A549 (cell line): ENCODE measurements at regions not wholly inside any gene's neighbourhood (a gene's known extent, or its start where the extent isn't known, plus 50 kb on each side); places are given as distances from the start of the nearest gene placed in this dataset.

Experiments used
- CHD2 ChIP-seq: fragments of 150-350 bp; IDR thresholded peaks from 2 replicates; pipeline ENCODE4 v1.6.1; 2014; ENCODE audit warnings: low read length; ENCODE audit not compliant: partially characterized antibody
- EHMT2 ChIP-seq: fragments of 200-600 bp; sonication (generic); IDR thresholded peaks from 2 replicates; pipeline ENCODE4 v1.6.1; 2016; ENCODE audit warnings: antibody characterized with exemption, low read depth, mild to moderate bottlenecking, moderate library complexity
- EP300 ChIP-seq, 2 experiments: fragments of >200 bp; sonication (Bioruptor Twin); formaldehyde crosslinking; IDR thresholded peaks; 2 replicates in 1 of 2; 3 replicates in 1 of 2; pipeline ENCODE4 v1.6.1; 2016 to 2017
- ESRRA ChIP-seq: fragments of 150-350 bp; IDR thresholded peaks from 2 replicates; pipeline ENCODE4 v1.6.1; 2014; ENCODE audit warnings: mild to moderate bottlenecking, low read length, borderline replicate concordance
- HDAC2 ChIP-seq: fragments of 200-600 bp; sonication (generic); IDR thresholded peaks from 2 replicates; pipeline ENCODE4 v1.6.1; 2016
- JUN ChIP-seq, 2 experiments: fragments of >200 bp; sonication (Bioruptor Twin); formaldehyde crosslinking; IDR thresholded peaks; 2 replicates in 1 of 2; 3 replicates in 1 of 2; pipeline ENCODE4 v1.6.1; 2016 to 2017
- NR3C1 ChIP-seq: fragments of >200 bp; sonication (Bioruptor Twin); formaldehyde crosslinking; IDR thresholded peaks from 3 replicates; pipeline ENCODE4 v1.6.1; 2017
- PHF8 ChIP-seq: fragments of 200-600 bp; sonication (generic); IDR thresholded peaks from 2 replicates; pipeline ENCODE4 v1.6.1; 2016; ENCODE audit warnings: low read depth, mild to moderate bottlenecking, antibody characterized with exemption, moderate library complexity, borderline replicate concordance
- POLR2A ChIP-seq: IDR thresholded peaks from 2 replicates; pipeline ENCODE4 v1.6.1; 2012; ENCODE audit warnings: mild to moderate bottlenecking, low read length
- RAD21 ChIP-seq, 2 experiments: fragments of >200 bp in 1 of 2; sonication (Bioruptor Twin) in 1 of 2; formaldehyde crosslinking in 1 of 2; IDR thresholded peaks in 1 of 2; conservative IDR thresholded peaks in 1 of 2; 2 replicates in 1 of 2; 3 replicates in 1 of 2; pipeline ENCODE4 v1.6.1; 2012 to 2018; ENCODE audit warnings: inconsistent platforms in 1 of 2
- TF ChIP-seq, protein P1 (sequence below): fragments of 150-350 bp; IDR thresholded peaks from 2 replicates; pipeline ENCODE4 v1.6.1; 2014; ENCODE audit warnings: low read depth, mild to moderate bottlenecking, low read length
- TF ChIP-seq, protein P2 (sequence below): fragments of >200 bp; sonication (Bioruptor Twin); formaldehyde crosslinking; IDR thresholded peaks from 3 replicates; pipeline ENCODE4 v1.5.1; 2016
- TF ChIP-seq, protein P3 (sequence below): fragments of 450-650 bp; IDR thresholded peaks from 2 replicates; pipeline ENCODE4 v1.6.1; 2014; ENCODE audit warnings: antibody characterized with exemption
- TF ChIP-seq, protein P4 (sequence below): IDR thresholded peaks from 2 replicates; pipeline ENCODE4 v1.6.1; 2012

DNA sequence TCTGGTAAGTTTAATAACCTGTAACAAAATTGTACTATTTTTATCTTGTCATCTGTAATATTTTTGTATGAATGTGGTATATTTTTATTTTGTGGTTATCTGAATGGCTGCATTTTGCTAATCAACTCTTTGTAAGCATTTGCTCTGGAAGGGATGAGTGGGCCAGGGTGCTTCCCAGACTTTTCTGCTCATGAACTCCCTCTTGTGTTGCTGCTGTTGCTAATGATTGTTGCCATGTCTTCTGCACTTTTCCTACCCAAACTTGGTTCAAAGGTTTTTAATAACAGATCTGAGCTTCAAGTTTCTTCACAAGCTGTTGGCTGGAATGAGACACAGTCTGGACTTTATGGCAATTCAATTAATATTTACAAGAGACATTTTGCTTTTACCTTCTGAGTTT lies 1005.7 kb downstream of the HACE1 start:
- TF ChIP-seq, protein P1, sequence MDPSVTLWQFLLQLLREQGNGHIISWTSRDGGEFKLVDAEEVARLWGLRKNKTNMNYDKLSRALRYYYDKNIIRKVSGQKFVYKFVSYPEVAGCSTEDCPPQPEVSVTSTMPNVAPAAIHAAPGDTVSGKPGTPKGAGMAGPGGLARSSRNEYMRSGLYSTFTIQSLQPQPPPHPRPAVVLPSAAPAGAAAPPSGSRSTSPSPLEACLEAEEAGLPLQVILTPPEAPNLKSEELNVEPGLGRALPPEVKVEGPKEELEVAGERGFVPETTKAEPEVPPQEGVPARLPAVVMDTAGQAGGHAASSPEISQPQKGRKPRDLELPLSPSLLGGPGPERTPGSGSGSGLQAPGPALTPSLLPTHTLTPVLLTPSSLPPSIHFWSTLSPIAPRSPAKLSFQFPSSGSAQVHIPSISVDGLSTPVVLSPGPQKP, result no peak
- TF ChIP-seq, protein P2, sequence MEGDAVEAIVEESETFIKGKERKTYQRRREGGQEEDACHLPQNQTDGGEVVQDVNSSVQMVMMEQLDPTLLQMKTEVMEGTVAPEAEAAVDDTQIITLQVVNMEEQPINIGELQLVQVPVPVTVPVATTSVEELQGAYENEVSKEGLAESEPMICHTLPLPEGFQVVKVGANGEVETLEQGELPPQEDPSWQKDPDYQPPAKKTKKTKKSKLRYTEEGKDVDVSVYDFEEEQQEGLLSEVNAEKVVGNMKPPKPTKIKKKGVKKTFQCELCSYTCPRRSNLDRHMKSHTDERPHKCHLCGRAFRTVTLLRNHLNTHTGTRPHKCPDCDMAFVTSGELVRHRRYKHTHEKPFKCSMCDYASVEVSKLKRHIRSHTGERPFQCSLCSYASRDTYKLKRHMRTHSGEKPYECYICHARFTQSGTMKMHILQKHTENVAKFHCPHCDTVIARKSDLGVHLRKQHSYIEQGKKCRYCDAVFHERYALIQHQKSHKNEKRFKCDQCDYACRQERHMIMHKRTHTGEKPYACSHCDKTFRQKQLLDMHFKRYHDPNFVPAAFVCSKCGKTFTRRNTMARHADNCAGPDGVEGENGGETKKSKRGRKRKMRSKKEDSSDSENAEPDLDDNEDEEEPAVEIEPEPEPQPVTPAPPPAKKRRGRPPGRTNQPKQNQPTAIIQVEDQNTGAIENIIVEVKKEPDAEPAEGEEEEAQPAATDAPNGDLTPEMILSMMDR, result no peak
- no peak for TF ChIP-seq PHF8
- no peak for TF ChIP-seq HDAC2
- TF ChIP-seq NR3C1, result no peak
- TF ChIP-seq POLR2A, result no peak
- no peak for TF ChIP-seq EHMT2
- no peak for TF ChIP-seq ESRRA
- no peak for TF ChIP-seq EP300 (IDR thresholded peaks at IDR 0.05)
- no peak for TF ChIP-seq RAD21 (conservative IDR thresholded peaks at IDR 0.05 in 1 of 2, IDR thresholded peaks at IDR 0.05 in 1 of 2)
- TF ChIP-seq, protein P3, sequence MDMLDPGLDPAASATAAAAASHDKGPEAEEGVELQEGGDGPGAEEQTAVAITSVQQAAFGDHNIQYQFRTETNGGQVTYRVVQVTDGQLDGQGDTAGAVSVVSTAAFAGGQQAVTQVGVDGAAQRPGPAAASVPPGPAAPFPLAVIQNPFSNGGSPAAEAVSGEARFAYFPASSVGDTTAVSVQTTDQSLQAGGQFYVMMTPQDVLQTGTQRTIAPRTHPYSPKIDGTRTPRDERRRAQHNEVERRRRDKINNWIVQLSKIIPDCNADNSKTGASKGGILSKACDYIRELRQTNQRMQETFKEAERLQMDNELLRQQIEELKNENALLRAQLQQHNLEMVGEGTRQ, result no peak
- TF ChIP-seq, protein P4, sequence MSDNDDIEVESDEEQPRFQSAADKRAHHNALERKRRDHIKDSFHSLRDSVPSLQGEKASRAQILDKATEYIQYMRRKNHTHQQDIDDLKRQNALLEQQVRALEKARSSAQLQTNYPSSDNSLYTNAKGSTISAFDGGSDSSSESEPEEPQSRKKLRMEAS, result no peak
- TF ChIP-seq JUN (IDR thresholded peaks at IDR 0.05), result no peak
- no peak for TF ChIP-seq CHD2
